H1 (cell line): ENCODE measurements at regions not wholly inside any gene's neighbourhood (a gene's known extent, or its start where the extent isn't known, plus 50 kb on each side); places are given as distances from the start of the nearest gene placed in this dataset.

Source experiments
- GABPA ChIP-seq: IDR thresholded peaks from 2 replicates; pipeline ENCODE4 v1.6.1; 2011; ENCODE audit warnings: mild to moderate bottlenecking, low read length, moderate library complexity, borderline replicate concordance; ENCODE audit not compliant: insufficient read depth

DNA sequence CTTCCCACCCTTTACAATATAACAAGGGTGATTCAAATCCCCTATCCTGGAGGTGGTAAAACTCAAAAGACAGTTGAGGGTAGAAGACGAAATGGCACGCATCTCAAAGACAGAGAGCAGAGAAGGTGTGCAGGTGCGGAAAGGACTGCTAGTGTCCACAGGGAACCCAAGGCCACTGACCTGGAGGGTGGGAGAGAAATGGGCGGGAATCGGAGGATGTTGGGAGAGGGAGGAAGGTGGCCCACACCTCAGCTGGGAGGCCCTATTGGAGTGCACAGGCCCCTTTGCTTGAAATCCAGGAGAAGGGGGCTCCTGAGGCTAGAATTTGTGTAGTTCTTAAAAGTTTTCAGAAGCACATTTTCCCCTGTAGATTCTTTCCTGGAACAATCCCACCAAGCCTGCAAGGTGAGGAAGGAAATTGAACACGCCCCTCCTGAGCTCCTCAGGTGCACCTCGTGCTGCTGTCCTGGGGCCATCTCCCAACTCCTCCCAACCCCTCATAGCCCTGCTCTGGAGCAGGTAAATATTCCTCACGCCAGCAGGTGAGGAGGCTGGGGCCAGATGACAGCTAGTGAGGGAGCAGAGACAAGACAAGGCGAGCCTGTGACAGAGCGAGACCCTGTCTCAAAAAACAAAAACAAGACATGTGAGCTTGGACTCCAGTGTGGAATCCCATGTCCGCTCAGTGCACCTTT, 99.3 kb downstream of the MCFD2 start (continued):
- TF ChIP-seq GABPA = no peak
